K562 (cell line): ENCODE measurements at regions not wholly inside any gene's neighbourhood (a gene's known extent, or its start where the extent isn't known, plus 50 kb on each side); places are given as distances from the start of the nearest gene placed in this dataset.

ENCODE experiments used
- CTCF ChIP-seq, 3 experiments: IDR thresholded peaks in 2 of 3; conservative IDR thresholded peaks in 1 of 3; 2 replicates each; pipeline ENCODE4 v1.5.1; 2011 to 2012; ENCODE audit warnings: low read length in 3 of 3, mild to moderate bottlenecking in 3 of 3, control low read depth in 2 of 3, improper control_type of control experiment in 1 of 3, inconsistent platforms in 1 of 3, low read depth in 1 of 3, mixed read lengths in 1 of 3, moderate library complexity in 1 of 3; ENCODE audit not compliant: insufficient read depth in 2 of 3
- FOSL1 ChIP-seq: fragments of 200-800 bp; sonication (Bioruptor generic); conservative IDR thresholded peaks from 2 replicates; pipeline ENCODE4 v1.6.1; 2016; ENCODE audit warnings: missing genetic modification characterization, missing compliant biosample characterization
- MEF2A ChIP-seq: IDR thresholded peaks from 2 replicates; pipeline ENCODE4 v1.6.1; 2011; ENCODE audit warnings: low read depth, mild to moderate bottlenecking, low read length, moderate library complexity; ENCODE audit not compliant: control insufficient read depth
- NFE2L1 ChIP-seq: fragments of 450-650 bp; IDR thresholded peaks from 2 replicates; pipeline ENCODE4 v1.6.1; 2016; ENCODE audit warnings: missing genetic modification characterization, low read depth, mild to moderate bottlenecking, missing compliant biosample characterization, moderate library complexity, borderline replicate concordance
- NFYB ChIP-seq: IDR thresholded peaks from 2 replicates; pipeline ENCODE4 v1.6.1; 2011; ENCODE audit warnings: mild to moderate bottlenecking, moderate library complexity; ENCODE audit not compliant: insufficient read length; ENCODE audit errors: extremely low read depth
- NR3C1 ChIP-seq: sonication (generic); formaldehyde crosslinking; IDR thresholded peaks from 2 replicates; pipeline ENCODE4 v1.8.1; 2022; ENCODE audit warnings: missing genetic modification reagents
- POLR2AphosphoS5 ChIP-seq: IDR thresholded peaks from 2 replicates; pipeline ENCODE4 v1.6.1; 2011; ENCODE audit warnings: mild to moderate bottlenecking, low read depth, low read length, moderate library complexity; ENCODE audit not compliant: control insufficient read depth, insufficient read depth
- SAP30 ChIP-seq: fragments of 200-600 bp; sonication (generic); IDR thresholded peaks from 2 replicates; pipeline ENCODE4 v1.6.1; 2012; ENCODE audit warnings: borderline replicate concordance, low read depth, mild to moderate bottlenecking, moderate library complexity, low read length, control low read depth, inconsistent platforms; ENCODE audit not compliant: insufficient read depth, poor library complexity, severe bottlenecking
- STAT6 ChIP-seq: sonication (generic); formaldehyde crosslinking; IDR thresholded peaks from 2 replicates; pipeline ENCODE4 v1.8.1; 2023; ENCODE audit warnings: mild to moderate bottlenecking, missing genetic modification reagents
- ZNF778 ChIP-seq: fragments of 450-650 bp; formaldehyde crosslinking; IDR thresholded peaks from 2 replicates; pipeline ENCODE4 v1.4.0; 2020; ENCODE audit warnings: mild to moderate bottlenecking, moderate library complexity

DNA sequence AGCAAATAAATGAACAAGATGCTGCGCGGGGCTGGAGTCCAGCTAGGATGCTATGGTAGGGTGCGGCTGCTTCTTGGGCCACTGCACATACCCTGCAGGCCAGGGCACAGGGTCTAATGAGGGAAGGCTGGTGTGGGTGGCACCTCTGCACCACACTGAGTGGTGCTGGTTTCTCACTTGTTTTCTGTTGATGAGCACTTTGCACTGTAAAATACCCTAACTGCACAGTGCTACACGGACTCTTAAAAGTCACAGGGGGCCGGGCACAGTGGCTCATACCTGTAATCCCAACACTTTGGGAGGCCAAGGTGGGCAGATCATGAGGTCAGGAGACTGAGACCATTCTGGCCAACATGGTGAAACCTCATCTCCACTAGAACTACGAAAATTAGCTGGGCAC is 52.7 kb upstream of the DMRT1 start:
- TF ChIP-seq POLR2AphosphoS5 (no peak), FOSL1 (tag) (no peak), ZNF778 (CRISPR knock-in tag) (no peak), NFYB (no peak), NFE2L1 (tag) (no peak), STAT6 (CRISPR knock-in tag) (no peak), MEF2A (no peak), CTCF (IDR thresholded peaks at IDR 0.05 in 2 of 3, conservative IDR thresholded peaks at IDR 0.05 in 1 of 3; ENCODE audit: insufficient read depth in 2 of 3, low read depth in 1 of 3, low read length in 3 of 3) (no peak), NR3C1 (CRISPR knock-in tag) (no peak), SAP30 (no peak)
